ENCODE measurements at regions not wholly inside any gene's neighbourhood (a gene's known extent, or its start where the extent isn't known, plus 50 kb on each side); places are given as distances from the start of the nearest gene placed in this dataset.

- Histone ChIP-seq H3K27me3 (ENCODE audit: control insufficient read depth in 2 of 2, insufficient read depth in 2 of 2, low read length in 2 of 2) (no peaks in the 10 kb centered on the region), H3K27ac (ENCODE audit: low read depth, low read length) (no peak overlapping the region), H3K9me3 (ENCODE audit: control insufficient read depth in 2 of 3, low read length in 3 of 3) (no peaks in the 10 kb centered on the region), H3K4me3 (ENCODE audit: low read length) (no peak overlapping the region), H3K36me3 (ENCODE audit: control insufficient read depth in 2 of 3, insufficient read depth in 3 of 3, low read length in 3 of 3) (no peaks in the 10 kb centered on the region), H3K4me1 (ENCODE audit: control insufficient read depth in 2 of 2, insufficient read depth in 2 of 2, low read length in 2 of 2) (no peaks in the 10 kb centered on the region)
- ChIA-PET CTCF (no interaction called here), POLR2A (no interaction called here)
- Mint-ChIP-seq H3K36me3 (no peaks in the 10 kb centered on the region), H3K27me3 (no peaks in the 10 kb centered on the region), H3K4me3 (no peak overlapping the region), H3K9me3 (peaks cover 0 to 7% (median 1%) of the 10 kb centered on the region in 11 donors), H3K4me1 (peaks cover 0 to 2% (median 0%) of the 10 kb centered on the region in 7 donors), H3K27ac (no peak overlapping the region)
- ATAC-seq: no peak
- no peak for DNase-seq
- intact Hi-C loops (cut with micrococcal nuclease): no loop called here
Observed at GRCh38 chr5:4984461-4984860, 155.7 kb upstream of the ADAMTS16 start.

- Histone ChIP-seq H3K27ac (ENCODE audit: low read depth, low read length) (no peak overlapping the region), H3K36me3 (ENCODE audit: control insufficient read depth in 2 of 3, insufficient read depth in 3 of 3, low read length in 3 of 3) (no peaks in the 10 kb centered on the region), H3K4me1 (ENCODE audit: control insufficient read depth in 2 of 2, insufficient read depth in 2 of 2, low read length in 2 of 2) (no peaks in the 10 kb centered on the region), H3K27me3 (ENCODE audit: control insufficient read depth in 2 of 2, insufficient read depth in 2 of 2, low read length in 2 of 2) (no peaks in the 10 kb centered on the region), H3K9me3 (ENCODE audit: control insufficient read depth in 2 of 3, low read length in 3 of 3) (no peaks in the 10 kb centered on the region), H3K4me3 (ENCODE audit: low read length) (no peak overlapping the region)
- ATAC-seq: no peak
- DNase-seq: no peak
- Mint-ChIP-seq H3K4me1 (no peaks in the 10 kb centered on the region), H3K4me3 (no peak overlapping the region), H3K27me3 (peaks cover 0 to under 1% (median 0%) of the 10 kb centered on the region in 5 donors), H3K36me3 (no peaks in the 10 kb centered on the region), H3K27ac (no peak overlapping the region), H3K9me3 (peaks cover 0 to 7% (median 1%) of the 10 kb centered on the region in 11 donors)
- ChIA-PET POLR2A (no interaction called here), CTCF (no interaction called here)
- intact Hi-C loops (cut with micrococcal nuclease): no loop called here
Observed at GRCh38 chr5:4987431-4987830, 152.7 kb upstream of the ADAMTS16 start.

GRCh38 chr5:4989118-4989517 is 151.0 kb upstream of the ADAMTS16 start:
- DNase-seq (no peak), ATAC-seq (no peak)
- ChIA-PET CTCF (no interaction called here), POLR2A (no interaction called here)
- H3K36me3 Mint-ChIP-seq: no peaks in the 10 kb centered on the region
- Histone ChIP-seq H3K27ac (ENCODE audit: low read depth, low read length) (no peak overlapping the region), H3K36me3 (ENCODE audit: control insufficient read depth in 2 of 3, insufficient read depth in 3 of 3, low read length in 3 of 3) (no peaks in the 10 kb centered on the region), H3K27me3 (ENCODE audit: control insufficient read depth in 2 of 2, insufficient read depth in 2 of 2, low read length in 2 of 2) (no peaks in the 10 kb centered on the region), H3K9me3 (ENCODE audit: control insufficient read depth in 2 of 3, low read length in 3 of 3) (no peaks in the 10 kb centered on the region), H3K4me1 (ENCODE audit: control insufficient read depth in 2 of 2, insufficient read depth in 2 of 2, low read length in 2 of 2) (no peaks in the 10 kb centered on the region), H3K4me3 (ENCODE audit: low read length) (no peak overlapping the region)
- peaks cover 0 to 7% (median 1%) of the 10 kb centered on the region in 11 donors for H3K9me3 Mint-ChIP-seq
- H3K4me3 Mint-ChIP-seq: no peak overlapping the region
- H3K27ac Mint-ChIP-seq: no peak overlapping the region
- no peaks in the 10 kb centered on the region for H3K4me1 Mint-ChIP-seq
- peaks cover 0 to 4% (median 0%) of the 10 kb centered on the region in 5 donors for H3K27me3 Mint-ChIP-seq
- intact Hi-C loops (cut with micrococcal nuclease): no loop called here

GRCh38 chr5:4990017-4990416 is 150.1 kb upstream of the ADAMTS16 start:
- ChIA-PET POLR2A (no interaction called here), CTCF (no interaction called here)
- Histone ChIP-seq H3K9me3 (ENCODE audit: control insufficient read depth in 2 of 3, low read length in 3 of 3) (no peaks in the 10 kb centered on the region), H3K36me3 (ENCODE audit: control insufficient read depth in 2 of 3, insufficient read depth in 3 of 3, low read length in 3 of 3) (no peaks in the 10 kb centered on the region), H3K4me1 (ENCODE audit: control insufficient read depth in 2 of 2, insufficient read depth in 2 of 2, low read length in 2 of 2) (no peaks in the 10 kb centered on the region), H3K27ac (ENCODE audit: low read depth, low read length) (no peak overlapping the region), H3K4me3 (ENCODE audit: low read length) (no peak overlapping the region), H3K27me3 (ENCODE audit: control insufficient read depth in 2 of 2, insufficient read depth in 2 of 2, low read length in 2 of 2) (no peaks in the 10 kb centered on the region)
- Mint-ChIP-seq H3K36me3 (no peaks in the 10 kb centered on the region), H3K4me1 (no peaks in the 10 kb centered on the region), H3K9me3 (peaks cover 0 to 7% (median 1%) of the 10 kb centered on the region in 11 donors), H3K4me3 (no peak overlapping the region), H3K27ac (no peak overlapping the region), H3K27me3 (peaks cover 0 to 4% (median 0%) of the 10 kb centered on the region in 5 donors)
- ATAC-seq: no peak
- intact Hi-C loops (cut with micrococcal nuclease): no loop called here
- DNase-seq: no peak

GRCh38 chr5:4990462-4990861 is 149.7 kb upstream of the ADAMTS16 start:
- ChIA-PET POLR2A (no interaction called here), CTCF (no interaction called here)
- Histone ChIP-seq H3K4me1 (ENCODE audit: control insufficient read depth in 2 of 2, insufficient read depth in 2 of 2, low read length in 2 of 2) (no peaks in the 10 kb centered on the region), H3K36me3 (ENCODE audit: control insufficient read depth in 2 of 3, insufficient read depth in 3 of 3, low read length in 3 of 3) (no peaks in the 10 kb centered on the region), H3K4me3 (ENCODE audit: low read length) (no peak overlapping the region), H3K27me3 (ENCODE audit: control insufficient read depth in 2 of 2, insufficient read depth in 2 of 2, low read length in 2 of 2) (no peaks in the 10 kb centered on the region), H3K27ac (ENCODE audit: low read depth, low read length) (no peak overlapping the region), H3K9me3 (ENCODE audit: control insufficient read depth in 2 of 3, low read length in 3 of 3) (no peaks in the 10 kb centered on the region)
- Mint-ChIP-seq H3K27me3 (peaks cover 0 to 4% (median 0%) of the 10 kb centered on the region in 5 donors), H3K4me3 (no peak overlapping the region), H3K36me3 (no peaks in the 10 kb centered on the region), H3K4me1 (no peaks in the 10 kb centered on the region), H3K27ac (no peak overlapping the region), H3K9me3 (peaks cover 0 to 7% (median 1%) of the 10 kb centered on the region in 11 donors)
- DNase-seq (no peak), ATAC-seq (no peak)
- intact Hi-C loops (cut with micrococcal nuclease): no loop called here

GRCh38 chr5:4991925-4992324 is 148.2 kb upstream of the ADAMTS16 start:
- Mint-ChIP-seq H3K36me3 (no peaks in the 10 kb centered on the region), H3K4me3 (no peak overlapping the region), H3K9me3 (peaks cover 0 to 7% (median 1%) of the 10 kb centered on the region in 11 donors), H3K27ac (no peak overlapping the region), H3K4me1 (no peaks in the 10 kb centered on the region), H3K27me3 (peaks cover 0 to 4% (median 0%) of the 10 kb centered on the region in 5 donors)
- no peaks in the 10 kb centered on the region for H3K9me3 ChIP-seq (ENCODE audit: control insufficient read depth in 2 of 3, low read length in 3 of 3)
- DNase-seq (no peak), ATAC-seq (no peak)
- intact Hi-C loops (cut with micrococcal nuclease): no loop called here
- H3K4me3 ChIP-seq (ENCODE audit: low read length): no peak overlapping the region
- no peaks in the 10 kb centered on the region for H3K27me3 ChIP-seq (ENCODE audit: control insufficient read depth in 2 of 2, insufficient read depth in 2 of 2, low read length in 2 of 2)
- H3K27ac ChIP-seq (ENCODE audit: low read depth, low read length): no peak overlapping the region
- ChIA-PET CTCF (no interaction called here), POLR2A (no interaction called here)
- H3K4me1 ChIP-seq (ENCODE audit: control insufficient read depth in 2 of 2, insufficient read depth in 2 of 2, low read length in 2 of 2): no peaks in the 10 kb centered on the region
- H3K36me3 ChIP-seq (ENCODE audit: control insufficient read depth in 2 of 3, insufficient read depth in 3 of 3, low read length in 3 of 3): no peaks in the 10 kb centered on the region

GRCh38 chr5:4995014-4995413 is 145.1 kb upstream of the ADAMTS16 start:
- DNase-seq: no peak
- intact Hi-C loops (cut with micrococcal nuclease): no loop called here
- Histone ChIP-seq H3K9me3 (ENCODE audit: control insufficient read depth in 2 of 3, low read length in 3 of 3) (no peaks in the 10 kb centered on the region), H3K27ac (ENCODE audit: low read depth, low read length) (no peak overlapping the region), H3K4me3 (ENCODE audit: low read length) (no peak overlapping the region), H3K36me3 (ENCODE audit: control insufficient read depth in 2 of 3, insufficient read depth in 3 of 3, low read length in 3 of 3) (no peaks in the 10 kb centered on the region), H3K4me1 (ENCODE audit: control insufficient read depth in 2 of 2, insufficient read depth in 2 of 2, low read length in 2 of 2) (no peaks in the 10 kb centered on the region), H3K27me3 (ENCODE audit: control insufficient read depth in 2 of 2, insufficient read depth in 2 of 2, low read length in 2 of 2) (no peaks in the 10 kb centered on the region)
- no peak for ATAC-seq
- CTCF ChIA-PET: no interaction called here
- Mint-ChIP-seq H3K36me3 (no peaks in the 10 kb centered on the region), H3K27me3 (peaks cover 0 to 4% (median 0%) of the 10 kb centered on the region in 5 donors), H3K9me3 (peaks cover 0 to 21% (median 1%) of the 10 kb centered on the region in 11 donors), H3K4me3 (no peak overlapping the region), H3K4me1 (no peaks in the 10 kb centered on the region), H3K27ac (no peak overlapping the region)
- POLR2A ChIA-PET: no interaction called here
